ENCODE measurements at regions not wholly inside any gene's neighbourhood (a gene's known extent, or its start where the extent isn't known, plus 50 kb on each side); places are given as distances from the start of the nearest gene placed in this dataset.

DNA sequence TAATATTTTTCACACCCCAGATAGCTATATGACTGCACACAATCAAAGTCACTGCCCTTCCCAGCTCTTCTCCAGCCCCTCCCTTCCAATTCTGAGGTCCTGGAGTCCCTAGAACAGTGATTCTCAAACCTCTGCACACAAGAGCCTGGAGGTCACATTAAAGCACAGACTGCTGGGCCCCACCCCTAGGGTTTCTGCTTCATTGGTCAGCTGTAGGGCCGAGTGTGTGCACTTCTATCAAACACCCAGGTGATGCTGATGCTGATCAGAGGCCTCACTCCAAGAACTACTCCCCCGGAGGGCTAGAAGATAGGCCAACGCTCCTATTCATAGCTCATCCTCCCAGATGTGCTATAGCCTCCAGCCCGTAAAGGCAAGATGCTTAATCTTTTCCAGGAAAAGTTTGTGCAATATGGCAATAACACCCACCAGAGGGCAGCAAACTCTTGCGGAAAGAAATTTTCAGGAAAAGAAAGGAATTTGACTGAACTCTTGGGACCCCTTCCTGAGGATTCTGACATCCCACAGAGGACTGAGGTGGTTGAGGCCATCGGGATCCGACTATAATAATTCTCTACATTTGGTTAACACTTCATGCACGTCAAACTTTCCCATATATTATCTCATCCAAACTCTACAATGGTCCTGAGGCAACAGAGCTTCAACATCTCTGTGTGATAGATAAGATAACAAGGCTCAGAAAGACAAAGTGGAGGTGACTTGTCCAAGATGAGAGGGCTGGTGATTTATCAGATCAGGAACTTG lies 194.2 kb upstream of the PKDCC start:
- TF ChIP-seq, protein P1, sequence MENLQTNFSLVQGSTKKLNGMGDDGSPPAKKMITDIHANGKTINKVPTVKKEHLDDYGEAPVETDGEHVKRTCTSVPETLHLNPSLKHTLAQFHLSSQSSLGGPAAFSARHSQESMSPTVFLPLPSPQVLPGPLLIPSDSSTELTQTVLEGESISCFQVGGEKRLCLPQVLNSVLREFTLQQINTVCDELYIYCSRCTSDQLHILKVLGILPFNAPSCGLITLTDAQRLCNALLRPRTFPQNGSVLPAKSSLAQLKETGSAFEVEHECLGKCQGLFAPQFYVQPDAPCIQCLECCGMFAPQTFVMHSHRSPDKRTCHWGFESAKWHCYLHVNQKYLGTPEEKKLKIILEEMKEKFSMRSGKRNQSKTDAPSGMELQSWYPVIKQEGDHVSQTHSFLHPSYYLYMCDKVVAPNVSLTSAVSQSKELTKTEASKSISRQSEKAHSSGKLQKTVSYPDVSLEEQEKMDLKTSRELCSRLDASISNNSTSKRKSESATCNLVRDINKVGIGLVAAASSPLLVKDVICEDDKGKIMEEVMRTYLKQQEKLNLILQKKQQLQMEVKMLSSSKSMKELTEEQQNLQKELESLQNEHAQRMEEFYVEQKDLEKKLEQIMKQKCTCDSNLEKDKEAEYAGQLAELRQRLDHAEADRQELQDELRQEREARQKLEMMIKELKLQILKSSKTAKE (IDR thresholded peaks at IDR 0.05; ENCODE audit: low read depth, poor library complexity, severe bottlenecking), result no peak
- TF ChIP-seq, protein P2, sequence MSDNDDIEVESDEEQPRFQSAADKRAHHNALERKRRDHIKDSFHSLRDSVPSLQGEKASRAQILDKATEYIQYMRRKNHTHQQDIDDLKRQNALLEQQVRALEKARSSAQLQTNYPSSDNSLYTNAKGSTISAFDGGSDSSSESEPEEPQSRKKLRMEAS (IDR thresholded peaks at IDR 0.05; ENCODE audit: low read depth, low read length), result no peak
- TF ChIP-seq MYC (IDR thresholded peaks at IDR 0.05; ENCODE audit: insufficient read depth, insufficient read length, insufficient replicate concordance, low read length, severe bottlenecking), result no peak
- TF ChIP-seq, protein P3, sequence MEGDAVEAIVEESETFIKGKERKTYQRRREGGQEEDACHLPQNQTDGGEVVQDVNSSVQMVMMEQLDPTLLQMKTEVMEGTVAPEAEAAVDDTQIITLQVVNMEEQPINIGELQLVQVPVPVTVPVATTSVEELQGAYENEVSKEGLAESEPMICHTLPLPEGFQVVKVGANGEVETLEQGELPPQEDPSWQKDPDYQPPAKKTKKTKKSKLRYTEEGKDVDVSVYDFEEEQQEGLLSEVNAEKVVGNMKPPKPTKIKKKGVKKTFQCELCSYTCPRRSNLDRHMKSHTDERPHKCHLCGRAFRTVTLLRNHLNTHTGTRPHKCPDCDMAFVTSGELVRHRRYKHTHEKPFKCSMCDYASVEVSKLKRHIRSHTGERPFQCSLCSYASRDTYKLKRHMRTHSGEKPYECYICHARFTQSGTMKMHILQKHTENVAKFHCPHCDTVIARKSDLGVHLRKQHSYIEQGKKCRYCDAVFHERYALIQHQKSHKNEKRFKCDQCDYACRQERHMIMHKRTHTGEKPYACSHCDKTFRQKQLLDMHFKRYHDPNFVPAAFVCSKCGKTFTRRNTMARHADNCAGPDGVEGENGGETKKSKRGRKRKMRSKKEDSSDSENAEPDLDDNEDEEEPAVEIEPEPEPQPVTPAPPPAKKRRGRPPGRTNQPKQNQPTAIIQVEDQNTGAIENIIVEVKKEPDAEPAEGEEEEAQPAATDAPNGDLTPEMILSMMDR (IDR thresholded peaks at IDR 0.05 in 2 of 3, conservative IDR thresholded peaks at IDR 0.05 in 1 of 3; ENCODE audit: control insufficient read depth in 2 of 3, extremely low read depth in 1 of 3, insufficient read depth in 1 of 3, low read depth in 3 of 3, low read length in 3 of 3), result peak; percentile 49 to 58 (median 57); a peak in 5 of 6 replicates
- TF ChIP-seq CEBPB (IDR thresholded peaks at IDR 0.05; ENCODE audit: borderline replicate concordance in 1 of 2, low read depth in 2 of 2, low read length in 2 of 2), result no peak
- TF ChIP-seq POLR2AphosphoS5 (IDR thresholded peaks at IDR 0.05; ENCODE audit: low read length), result no peak

All from GM12878 (cell line).